ELR (cell line): ENCODE measurements at regions not wholly inside any gene's neighbourhood (a gene's known extent, or its start where the extent isn't known, plus 50 kb on each side); places are given as distances from the start of the nearest gene placed in this dataset.

Experiments used
- DNase-seq: peaks from one replicate; pipeline ENCODE4 v3.0.0-alpha.2; 2015; ENCODE audit warnings: low read depth

DNA sequence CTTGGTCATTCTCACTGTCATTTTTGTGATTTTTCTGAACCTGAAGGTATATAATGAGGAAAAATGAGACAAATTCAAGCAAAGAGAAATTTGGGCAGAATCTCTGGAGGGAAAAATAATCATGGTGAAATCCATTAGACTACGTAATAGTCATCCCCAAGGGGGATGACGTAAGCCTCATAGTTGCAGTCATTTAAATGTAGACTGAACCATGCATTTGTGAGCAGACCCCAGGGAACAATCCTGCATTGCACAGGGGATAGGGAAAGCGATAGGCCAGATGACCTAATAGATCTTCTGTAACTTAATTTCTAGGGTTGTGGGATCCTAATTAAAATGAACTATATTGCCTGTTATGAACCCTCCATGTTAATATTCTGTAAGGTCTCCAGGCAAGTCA lies 167.4 kb upstream of the C1orf21 start:
- DNase-seq: no peak

DNA sequence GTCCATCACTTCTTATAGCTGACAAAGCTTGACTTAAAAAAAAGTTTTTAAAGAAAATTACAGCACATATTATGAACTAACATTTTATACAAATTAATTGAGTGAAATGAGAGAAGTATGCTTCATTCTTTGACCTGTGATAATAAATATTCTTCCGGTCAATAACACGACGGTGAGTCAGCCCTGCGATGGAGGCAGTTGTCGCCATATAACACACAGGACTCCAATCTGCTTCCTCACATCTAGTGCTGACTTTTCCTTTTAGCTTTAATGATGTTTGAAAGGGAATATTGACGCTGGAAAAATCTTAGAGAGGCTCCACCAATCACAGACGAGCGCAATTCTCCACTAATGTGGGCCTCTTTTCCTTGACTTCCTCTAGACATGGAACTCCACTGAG lies 166.9 kb upstream of the C1orf21 start:
- no peak for DNase-seq

DNA sequence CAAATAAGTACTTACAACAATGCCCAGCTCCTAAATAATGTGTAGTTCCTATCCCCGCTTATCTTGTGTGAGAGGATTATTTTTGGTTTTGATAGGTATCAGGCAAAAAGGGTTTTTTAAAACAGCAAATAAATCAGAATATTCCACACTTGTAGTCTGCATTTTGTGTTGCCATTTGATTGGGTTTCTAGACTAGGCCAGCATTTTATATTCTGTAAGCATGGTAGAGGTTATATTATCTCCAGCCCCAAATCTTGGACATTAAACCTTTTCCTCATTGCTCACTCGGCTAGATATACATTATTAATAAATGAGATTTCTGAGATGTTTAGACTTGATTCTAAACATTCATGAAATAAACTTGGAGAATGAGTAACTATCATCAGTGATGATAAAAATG lies 165.7 kb upstream of the C1orf21 start:
- DNase-seq: no peak

DNA sequence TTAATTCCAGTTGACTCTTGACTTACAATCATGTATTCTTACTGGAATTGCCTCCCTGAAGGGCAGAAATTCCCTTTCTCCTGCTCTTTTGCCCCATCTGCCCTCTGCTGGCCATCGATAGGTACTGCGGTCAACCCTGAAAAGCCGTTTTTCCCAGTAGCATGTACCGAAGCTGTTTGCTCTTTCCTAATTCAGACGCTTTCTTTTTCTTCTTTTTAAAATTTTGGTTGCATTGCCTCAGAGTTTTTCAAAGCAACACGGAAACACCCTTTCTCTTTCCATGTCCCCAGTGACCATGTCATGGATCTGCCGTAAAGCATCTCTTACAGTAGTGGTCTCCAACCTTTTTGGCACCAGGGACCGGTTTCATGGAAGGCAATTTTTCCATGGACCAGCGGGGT lies 164.2 kb upstream of the C1orf21 start:
- DNase-seq: peak; percentile 65

DNA sequence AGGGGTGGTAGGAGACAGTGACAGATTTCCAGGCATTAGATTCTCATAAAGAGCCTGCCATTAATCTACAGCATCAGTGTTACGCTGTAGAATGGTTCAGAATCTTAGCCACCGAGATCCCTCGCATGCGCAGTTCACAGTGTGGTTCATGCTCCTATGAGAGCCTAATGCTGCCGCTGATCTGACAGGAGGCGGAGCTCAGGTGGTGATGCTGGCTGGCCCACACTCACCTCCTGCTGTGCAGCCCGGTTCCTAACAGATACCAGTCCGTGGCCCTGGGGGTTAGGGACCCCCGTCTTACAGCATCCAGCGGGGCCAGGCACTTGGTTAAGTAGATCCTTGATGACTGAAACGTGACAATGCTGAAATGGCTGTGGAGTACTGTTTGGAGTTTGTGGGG lies 163.6 kb upstream of the C1orf21 start:
- no peak for DNase-seq

DNA sequence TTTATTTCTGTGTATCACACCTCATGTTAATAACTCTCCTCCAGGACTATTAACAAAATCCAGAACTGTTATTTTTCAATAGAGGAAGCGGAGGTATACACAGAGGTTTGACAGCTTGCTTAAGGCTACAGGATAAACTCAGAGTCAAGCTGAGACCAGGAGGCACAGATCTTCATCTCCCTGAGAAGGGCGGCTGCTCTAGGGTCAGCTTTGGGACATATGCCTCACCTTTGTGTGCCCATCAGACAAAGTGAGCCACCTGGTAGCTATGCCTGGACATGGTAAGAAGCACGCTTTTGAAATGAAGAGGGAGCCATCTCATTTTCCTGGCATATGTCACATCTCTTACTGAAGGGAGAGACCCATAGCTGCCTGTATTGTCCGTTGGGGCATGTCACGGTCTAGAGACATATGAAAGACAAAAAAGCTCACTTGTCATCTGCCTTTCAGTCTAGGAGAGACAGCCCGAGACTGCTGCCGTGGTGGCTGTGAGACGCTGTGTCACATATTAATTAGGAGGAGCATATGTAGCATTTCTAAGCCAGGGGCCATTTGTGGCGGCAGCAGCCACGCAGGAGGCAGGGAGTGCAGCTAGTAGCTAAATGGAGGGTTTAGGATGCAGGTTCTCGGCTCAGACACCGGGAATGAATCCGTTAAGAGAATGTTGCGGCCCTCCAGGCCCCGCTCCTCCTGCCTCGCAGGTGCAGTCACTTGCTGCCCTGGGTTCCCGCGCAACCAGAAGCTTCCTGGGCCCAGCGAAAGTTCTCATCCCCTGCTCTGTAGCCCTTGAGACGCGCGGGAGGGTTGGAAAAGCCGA lies 161.3 kb upstream of the C1orf21 start:
- no peak for DNase-seq

DNA sequence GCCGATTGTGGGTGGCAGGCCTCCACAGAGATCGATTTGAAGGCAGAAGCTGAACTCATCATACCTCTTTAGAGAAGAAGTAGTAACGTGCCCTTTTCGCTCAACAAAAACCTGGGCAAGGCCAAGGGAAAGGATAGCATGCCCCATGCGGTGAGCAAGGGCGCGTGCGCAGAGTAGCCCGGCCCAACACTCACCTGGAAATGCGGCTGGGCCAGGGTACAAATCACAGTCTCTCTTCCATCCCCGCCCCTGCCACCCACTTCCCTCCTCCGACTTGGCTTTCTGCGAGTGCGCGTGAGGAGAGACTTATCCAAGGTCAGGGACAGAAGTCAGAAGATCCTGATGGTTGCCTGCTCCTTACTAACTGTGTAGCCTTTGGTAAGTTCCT lies 160.7 kb upstream of the C1orf21 start:
- DNase-seq: no peak

DNA sequence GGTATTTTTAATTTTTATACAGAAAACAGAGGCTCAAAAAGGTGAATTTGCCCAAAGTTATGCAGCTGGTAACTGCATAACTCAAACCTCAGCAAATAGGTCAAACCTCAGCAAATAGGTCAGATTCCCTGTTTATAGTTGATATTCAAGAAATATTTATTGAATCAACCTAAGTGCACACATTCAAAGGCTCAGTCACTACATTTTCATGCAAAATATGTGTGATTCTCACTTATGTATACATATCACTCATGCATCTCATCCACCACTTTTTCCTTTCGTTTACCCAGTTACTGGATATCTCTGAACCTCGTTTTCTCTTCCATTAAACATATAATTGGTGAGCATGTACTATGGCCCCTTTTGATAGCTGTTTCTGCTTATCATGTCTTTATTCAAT lies 158.3 kb upstream of the C1orf21 start:
- DNase-seq: no peak

DNA sequence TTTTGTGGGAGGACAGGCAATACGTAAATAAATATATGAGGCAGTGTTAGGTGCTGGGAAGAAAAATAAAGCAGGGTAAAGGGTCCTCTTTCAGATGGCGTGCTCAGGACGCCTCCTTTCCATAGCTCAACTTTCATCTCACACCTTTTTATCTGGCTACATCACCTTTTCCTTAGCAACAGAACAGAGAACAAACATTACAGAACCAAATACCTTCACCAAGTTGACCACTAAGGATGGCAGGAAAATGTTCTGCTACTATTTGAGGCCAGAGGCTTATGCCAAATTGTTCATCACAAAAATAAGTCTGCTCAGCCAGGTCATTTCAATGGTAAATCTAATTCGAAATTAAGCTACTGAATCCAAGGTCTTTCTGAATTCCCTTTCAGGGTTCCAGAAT lies 149.2 kb upstream of the C1orf21 start:
- no peak for DNase-seq

DNA sequence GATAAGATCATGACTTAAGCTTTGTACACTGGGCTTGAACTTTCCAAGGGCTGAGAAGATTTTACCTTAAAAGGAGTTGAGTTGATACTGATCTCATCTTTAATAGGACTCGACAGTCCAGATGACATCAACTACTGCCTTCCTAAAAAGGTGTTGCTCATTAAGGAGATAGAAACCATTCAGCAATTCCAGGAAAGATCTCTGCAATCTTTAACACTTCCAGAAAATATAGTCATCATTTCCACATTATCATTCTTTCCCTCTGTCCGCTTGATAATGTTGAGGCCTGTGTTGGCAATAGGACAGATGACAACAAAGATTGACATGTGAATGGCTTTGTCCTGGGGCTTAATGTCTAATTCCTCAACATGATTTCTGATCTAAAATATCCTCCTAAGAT lies 145.4 kb upstream of the C1orf21 start:
- no peak for DNase-seq

DNA sequence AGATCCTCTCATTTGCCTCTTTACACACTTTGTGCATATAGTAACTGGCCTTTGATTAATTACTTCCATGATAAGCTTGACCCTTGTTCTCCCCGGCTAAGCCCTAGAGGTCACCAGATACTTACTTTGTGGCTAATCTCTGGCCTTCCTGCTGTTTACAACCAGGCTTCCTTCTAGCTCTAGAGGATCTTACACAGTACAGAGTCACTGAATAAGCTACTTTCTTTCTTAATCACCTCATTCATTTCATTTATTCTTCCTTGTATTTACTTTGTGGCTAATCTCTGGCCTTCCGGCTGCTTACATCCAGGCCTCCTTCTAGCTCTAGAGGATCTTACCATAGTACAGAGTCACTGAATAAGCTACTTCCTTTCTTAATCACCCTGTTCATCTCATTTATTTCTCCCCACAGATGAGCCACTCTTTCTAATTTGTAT lies 144.3 kb upstream of the C1orf21 start:
- peak; percentile 74 for DNase-seq

DNA sequence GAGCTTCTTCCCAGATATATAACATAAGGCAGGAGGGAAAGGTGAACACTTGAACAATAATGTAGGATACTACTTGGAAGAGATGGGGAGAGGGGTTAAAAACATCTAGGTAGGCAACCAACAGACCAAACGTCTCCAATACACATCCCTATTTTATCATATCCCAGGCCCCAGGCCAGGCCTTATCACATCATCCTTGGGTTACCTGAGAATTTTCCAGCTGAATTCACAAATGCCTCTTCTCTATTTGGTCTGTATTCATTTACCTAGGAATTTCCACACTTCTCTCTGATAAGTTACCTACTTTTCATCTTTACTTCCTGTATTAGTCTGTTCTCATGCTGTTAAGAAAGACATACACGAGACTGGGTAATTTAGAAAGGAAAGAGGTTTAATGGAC lies 141.9 kb upstream of the C1orf21 start:
- DNase-seq: no peak

DNA sequence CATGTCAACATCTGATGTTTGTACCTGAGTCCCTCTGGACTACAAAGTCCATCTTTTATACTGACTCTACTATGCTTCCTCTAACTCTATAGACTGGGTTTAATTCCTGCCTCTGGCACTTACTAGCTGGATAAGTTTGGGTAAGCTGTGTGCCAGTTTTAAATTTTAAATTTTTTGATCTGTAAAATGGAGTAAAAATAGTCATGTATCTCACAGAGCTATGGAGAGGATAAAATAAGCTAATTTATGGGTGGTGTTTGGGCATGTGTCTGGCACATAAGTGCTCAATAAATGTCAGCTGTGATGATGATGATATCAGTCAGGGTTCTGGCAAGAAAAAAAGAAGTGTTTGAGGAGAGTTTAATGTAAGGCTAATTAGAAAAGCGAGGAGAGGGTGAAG lies 139.2 kb upstream of the C1orf21 start:
- DNase-seq: no peak

DNA sequence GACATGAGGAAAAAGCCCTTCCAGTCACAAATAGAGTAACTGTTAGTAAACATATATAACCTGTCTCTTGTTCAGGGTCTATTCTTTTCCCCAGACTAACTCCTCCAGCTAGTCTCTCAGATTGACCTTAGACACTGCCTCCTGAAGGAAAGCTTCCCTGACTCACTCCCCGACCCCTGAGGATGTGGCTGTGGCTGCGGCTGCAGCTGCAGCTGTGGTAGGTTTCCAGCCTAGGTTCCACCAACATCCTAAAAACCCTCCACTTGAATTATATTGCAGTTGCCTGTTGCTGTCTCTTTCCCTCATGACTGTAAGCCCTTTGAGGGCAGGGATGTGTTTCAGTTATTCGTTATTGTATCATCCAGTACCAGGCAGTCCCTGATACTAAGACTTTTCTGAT lies 132.9 kb upstream of the C1orf21 start:
- no peak for DNase-seq

DNA sequence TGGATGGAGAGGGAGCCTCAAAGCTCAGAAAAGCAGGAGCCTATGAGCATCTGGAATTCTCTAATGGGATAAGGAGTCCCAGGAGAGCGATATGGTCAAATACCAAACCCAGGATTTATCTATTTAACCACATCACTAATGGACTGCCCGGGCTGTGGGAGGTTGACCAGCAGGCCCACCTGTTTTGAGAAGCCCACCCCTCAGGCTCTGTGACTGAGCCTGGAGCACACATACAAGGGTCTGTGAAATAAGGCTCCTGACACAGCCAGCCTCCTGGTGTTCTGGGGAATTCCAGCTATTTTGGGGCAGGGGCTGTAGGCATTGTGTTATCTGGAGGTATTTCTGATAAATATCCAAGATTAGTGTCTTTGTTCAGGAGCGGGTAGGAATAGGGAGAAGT lies 132.0 kb upstream of the C1orf21 start:
- no peak for DNase-seq

DNA sequence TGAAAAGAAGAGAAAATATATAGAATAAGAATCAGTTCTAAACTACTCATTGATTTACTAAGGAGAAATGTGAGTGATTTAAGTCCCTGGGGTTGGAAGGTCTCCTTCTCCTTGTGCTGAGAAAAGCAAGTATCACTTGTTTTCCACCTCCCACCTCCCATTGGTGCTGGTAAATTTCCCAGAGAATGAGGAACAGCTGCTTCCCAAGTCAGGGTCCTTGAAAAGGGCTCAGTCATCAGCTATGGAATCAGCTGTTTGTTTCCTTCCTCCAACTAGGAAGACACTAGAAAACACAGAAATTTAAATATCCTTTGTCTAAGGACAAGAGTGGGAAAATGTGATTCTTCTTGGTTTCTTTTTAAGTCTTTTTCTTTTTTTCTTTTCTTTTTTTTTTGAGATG lies 131.3 kb upstream of the C1orf21 start:
- DNase-seq: no peak

DNA sequence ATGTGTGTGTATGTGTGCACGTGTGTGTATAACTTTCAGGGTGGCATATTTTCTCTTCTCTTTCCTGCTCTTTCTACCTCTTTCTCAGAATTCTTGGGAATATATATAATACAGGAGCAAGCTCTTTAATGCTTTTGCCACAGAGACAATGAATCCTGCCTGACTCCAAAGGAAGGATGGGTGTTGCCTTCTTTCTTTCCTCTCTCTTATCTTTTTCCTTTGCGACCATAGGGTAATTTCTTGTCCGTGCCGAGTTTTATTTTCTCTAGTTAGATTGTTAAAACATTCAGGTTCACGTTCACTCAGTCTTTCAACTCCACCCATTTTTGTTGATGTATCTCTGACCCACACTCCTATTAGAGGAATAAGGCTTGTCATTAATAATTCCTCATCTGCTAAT lies 129.0 kb upstream of the C1orf21 start:
- no peak for DNase-seq

DNA sequence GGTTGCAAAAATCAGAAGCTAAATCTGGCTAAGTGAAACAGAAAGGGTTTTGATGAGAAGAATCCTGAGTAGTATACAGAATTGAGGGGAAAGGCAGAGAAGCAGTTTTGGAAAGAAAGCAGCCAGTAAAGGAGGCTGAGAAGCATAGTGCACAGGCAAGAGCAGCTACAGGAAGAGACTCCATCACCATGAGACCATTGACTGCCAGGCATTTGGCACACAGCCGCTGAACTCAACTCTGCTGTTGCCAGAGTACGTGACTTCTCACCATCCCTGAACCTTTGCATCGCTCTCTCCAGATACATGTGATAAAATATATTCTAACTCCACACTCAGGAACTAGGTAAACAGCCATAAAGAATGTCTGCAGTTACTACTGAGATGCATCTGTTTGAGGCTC lies 128.3 kb upstream of the C1orf21 start:
- DNase-seq: no peak

DNA sequence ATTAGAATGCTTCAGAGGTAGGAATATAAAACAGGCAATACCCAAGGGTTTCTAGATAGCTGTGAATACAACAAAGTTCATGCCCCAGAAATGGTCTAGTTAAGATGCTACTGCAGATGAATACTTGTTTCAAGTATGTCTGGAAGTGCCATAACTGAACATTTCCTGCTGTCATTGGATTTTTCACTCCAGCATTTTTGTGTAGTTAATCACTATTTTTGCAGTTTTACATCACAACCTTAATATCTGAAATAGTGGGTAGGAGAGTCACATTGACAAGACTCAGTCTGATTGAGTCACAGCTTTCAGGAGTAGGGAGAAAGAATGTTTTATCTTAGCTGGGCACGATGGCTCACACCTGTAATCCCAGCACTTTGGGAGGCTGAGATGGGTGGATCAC lies 126.4 kb upstream of the C1orf21 start:
- DNase-seq: peak; percentile 86

DNA sequence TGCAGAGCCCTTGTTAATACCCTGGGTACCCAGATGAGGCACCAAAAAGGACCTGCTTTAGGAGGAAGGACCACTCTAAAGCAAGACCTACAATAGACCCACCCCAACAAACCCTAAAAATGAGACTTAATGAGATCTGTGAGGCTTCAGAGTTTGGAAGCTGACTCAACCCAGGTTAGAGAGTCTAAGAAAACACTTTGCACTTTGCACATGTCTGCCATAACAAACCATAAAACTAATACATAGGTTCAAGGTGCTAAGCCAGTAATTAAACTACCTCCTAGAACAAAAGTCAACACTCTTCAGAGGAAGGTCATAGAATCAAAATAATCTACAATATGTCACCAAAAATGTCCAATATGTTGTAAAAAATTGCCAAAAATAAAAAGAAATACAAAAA lies 124.7 kb upstream of the C1orf21 start:
- DNase-seq: no peak

DNA sequence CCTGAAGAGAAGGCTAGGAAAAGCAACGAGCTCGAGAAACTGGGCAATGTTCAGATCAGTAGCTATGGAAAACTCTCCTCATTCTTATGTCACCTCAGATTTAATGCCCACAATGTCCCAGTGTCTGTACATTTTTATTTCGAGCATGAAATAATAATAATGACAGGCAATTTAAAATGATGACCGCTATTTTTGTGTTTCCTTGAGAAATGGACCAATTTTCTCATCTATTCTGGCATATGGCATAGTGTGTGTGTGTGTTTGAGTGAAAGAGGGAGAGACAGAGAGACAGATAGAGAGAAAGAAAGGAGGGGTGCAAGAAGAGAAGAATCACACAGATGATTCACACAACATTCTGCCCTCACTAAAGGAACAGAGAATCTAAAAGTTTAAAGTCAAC lies 119.1 kb upstream of the C1orf21 start:
- no peak for DNase-seq

DNA sequence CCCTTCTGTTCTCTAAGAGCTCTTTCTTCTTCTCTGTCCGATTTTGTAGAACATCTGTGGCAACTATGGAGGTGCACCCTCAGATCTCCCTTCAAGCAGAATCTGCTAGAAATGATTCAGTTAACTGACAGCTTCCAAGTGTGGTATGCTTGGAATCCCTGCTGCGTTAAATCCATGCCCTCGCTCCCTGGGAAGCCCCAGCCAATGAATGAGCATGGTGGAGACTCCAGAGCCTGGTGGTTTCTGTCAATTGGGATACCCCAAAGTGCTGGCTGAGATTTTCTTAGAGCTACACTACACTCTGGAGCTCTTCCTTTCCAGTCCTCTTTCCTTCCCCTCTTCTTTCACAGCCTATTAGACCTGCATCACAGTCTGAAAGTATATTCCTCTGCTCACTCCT lies 116.3 kb upstream of the C1orf21 start:
- DNase-seq: peak; percentile 29

DNA sequence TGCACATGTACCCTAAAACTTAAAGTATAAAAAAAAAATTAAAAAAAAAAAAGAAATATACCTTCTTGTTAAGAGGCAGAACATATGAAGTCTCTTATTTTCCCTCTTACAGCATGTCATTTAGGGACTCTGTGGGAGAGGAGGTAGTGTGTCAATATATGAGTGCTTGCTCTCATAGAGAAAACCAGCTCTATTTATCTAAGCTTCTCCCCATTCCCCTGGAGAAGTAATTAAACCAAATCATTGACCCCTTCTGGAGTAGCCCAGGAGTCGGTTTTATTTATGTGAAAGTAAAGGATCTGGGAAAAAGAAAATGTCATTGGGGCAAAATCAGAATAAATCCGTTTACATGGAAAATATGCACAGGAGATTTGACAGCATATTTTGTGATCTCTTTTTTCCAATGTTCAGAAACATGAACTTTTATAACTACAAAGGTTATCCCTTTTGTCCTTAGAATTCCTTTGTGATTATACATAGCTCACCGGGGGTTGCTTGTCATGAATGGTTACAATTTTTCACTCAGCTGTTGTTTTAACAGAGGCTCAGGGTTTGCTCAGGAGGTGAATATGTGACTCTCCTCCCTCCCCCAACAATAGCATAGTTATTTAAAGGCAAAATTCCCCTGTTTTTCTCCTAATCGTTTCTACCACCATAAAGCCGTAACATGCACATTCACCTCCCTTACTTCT lies 114.5 kb upstream of the C1orf21 start:
- peak; percentile 48 for DNase-seq

DNA sequence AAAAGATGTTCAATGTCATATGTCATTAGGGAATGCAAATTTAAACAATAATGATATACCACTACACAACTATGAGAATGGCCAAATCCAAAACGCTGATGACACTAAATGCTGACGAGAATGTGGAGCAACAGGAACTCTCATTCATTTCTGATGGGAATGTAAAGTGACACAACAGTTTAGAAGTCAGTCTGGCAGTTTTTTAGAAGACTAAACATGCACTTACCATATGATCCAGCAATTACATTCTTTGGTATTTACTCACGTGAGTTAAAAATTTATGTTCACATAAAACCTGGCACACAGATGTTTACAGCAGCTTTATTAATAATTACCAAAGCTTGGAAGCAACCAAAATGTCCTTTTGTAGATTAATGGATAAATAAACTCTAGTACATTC lies 110.4 kb upstream of the C1orf21 start:
- peak; percentile 45 for DNase-seq
